Osteoblast (primary cell): ENCODE measurements at regions not wholly inside any gene's neighbourhood (a gene's known extent, or its start where the extent isn't known, plus 50 kb on each side); places are given as distances from the start of the nearest gene placed in this dataset.

Source experiments
- DNase-seq: peaks from one replicate; pipeline ENCODE4 v3.0.0; 2011; ENCODE audit warnings: low spot score, mixed read lengths; ENCODE audit not compliant: insufficient read length; ENCODE audit errors: missing footprints
- H2AFZ ChIP-seq: 2 replicates; pipeline ENCODE4 v1.6.0; 2011; ENCODE audit warnings: mild to moderate bottlenecking, low read length
- H3K27ac ChIP-seq: 2 replicates; pipeline ENCODE4 v1.5.1; 2011; ENCODE audit warnings: mild to moderate bottlenecking, low read depth, low read length, moderate library complexity
- H3K27me3 ChIP-seq: 2 replicates; pipeline ENCODE4 v1.6.0; 2012; ENCODE audit warnings: mild to moderate bottlenecking, control low read depth, inconsistent platforms, low read length, moderate library complexity; ENCODE audit not compliant: insufficient read depth
- H3K36me3 ChIP-seq: 2 replicates; pipeline ENCODE4 v1.5.1; 2011; ENCODE audit warnings: mild to moderate bottlenecking, low read length, control low read depth, moderate library complexity; ENCODE audit not compliant: insufficient read depth
- H3K4me1 ChIP-seq: 2 replicates; pipeline ENCODE4 v1.5.1; 2011; ENCODE audit warnings: mild to moderate bottlenecking, low read length, control low read depth, moderate library complexity; ENCODE audit not compliant: insufficient read depth
- H3K4me2 ChIP-seq: 2 replicates; pipeline ENCODE4 v1.6.0; 2011; ENCODE audit warnings: mild to moderate bottlenecking, low read length; ENCODE audit not compliant: insufficient read depth
- H3K4me3 ChIP-seq: fragments of 200-600 bp; sonication (generic); 3 replicates; pipeline ENCODE4 v1.5.1; 2012; ENCODE audit warnings: mild to moderate bottlenecking, low read length, inconsistent platforms; ENCODE audit not compliant: insufficient read depth
- H3K79me2 ChIP-seq: 2 replicates; pipeline ENCODE4 v1.6.0; 2012; ENCODE audit warnings: mild to moderate bottlenecking, low read length, control low read depth, inconsistent platforms; ENCODE audit not compliant: insufficient read depth
- H3K9me3 ChIP-seq: 2 replicates; pipeline ENCODE4 v1.5.1; 2011; ENCODE audit warnings: low read depth, low read length, control low read depth
- H4K20me1 ChIP-seq: 2 replicates; pipeline ENCODE4 v1.6.0; 2012; ENCODE audit warnings: mild to moderate bottlenecking, low read length, control low read depth; ENCODE audit not compliant: insufficient read depth
- CTCF ChIP-seq: IDR thresholded peaks from 2 replicates; pipeline ENCODE4 v1.5.1; 2011; ENCODE audit warnings: mild to moderate bottlenecking, low read depth, low read length, moderate library complexity; ENCODE audit errors: extremely low read depth

GRCh38 chr14:82595466-82595865 lies 1061.8 kb upstream of the SEL1L start:
- DNase-seq: no peak
- no peak overlapping the region for H3K4me2 ChIP-seq
- no peaks in the 10 kb centered on the region for H4K20me1 ChIP-seq
- no peaks in the 10 kb centered on the region for H3K27me3 ChIP-seq
- H3K36me3 ChIP-seq: no peaks in the 10 kb centered on the region
- H3K27ac ChIP-seq: no peak overlapping the region
- no peak overlapping the region for H2AFZ ChIP-seq
- H3K4me3 ChIP-seq: no peak overlapping the region
- TF ChIP-seq CTCF: no peak
- no peaks in the 10 kb centered on the region for H3K4me1 ChIP-seq
- no peaks in the 10 kb centered on the region for H3K79me2 ChIP-seq
- no peaks in the 10 kb centered on the region for H3K9me3 ChIP-seq

GRCh38 chr14:82602794-82603193 lies 1069.1 kb upstream of the SEL1L start:
- H3K36me3 ChIP-seq: no peaks in the 10 kb centered on the region
- no peak overlapping the region for H3K4me2 ChIP-seq
- no peak overlapping the region for H2AFZ ChIP-seq
- no peaks in the 10 kb centered on the region for H3K79me2 ChIP-seq
- H3K27me3 ChIP-seq: no peaks in the 10 kb centered on the region
- no peaks in the 10 kb centered on the region for H4K20me1 ChIP-seq
- H3K4me3 ChIP-seq: no peak overlapping the region
- no peak overlapping the region for H3K27ac ChIP-seq
- H3K9me3 ChIP-seq: no peaks in the 10 kb centered on the region
- no peak for DNase-seq
- H3K4me1 ChIP-seq: no peaks in the 10 kb centered on the region
- no peak for TF ChIP-seq CTCF

DNA sequence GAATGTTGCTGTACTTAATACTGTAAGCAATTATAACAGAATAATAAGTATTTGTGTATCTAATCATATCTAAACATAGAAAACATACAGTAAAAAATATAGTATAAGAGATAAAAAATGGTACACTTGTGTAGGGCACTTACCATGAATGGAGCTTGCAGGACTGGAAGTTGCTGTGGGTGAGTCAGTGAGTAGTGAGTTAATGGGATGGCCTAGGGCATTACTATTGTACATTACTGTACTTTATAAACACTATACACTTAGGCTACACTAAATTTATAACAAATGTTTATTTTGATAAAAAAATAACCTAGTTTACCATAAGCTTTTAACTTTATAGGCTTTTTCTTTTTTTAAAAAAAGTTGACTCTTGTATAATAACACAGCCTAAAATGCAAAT lies 1071.2 kb upstream of the SEL1L start:
- Histone ChIP-seq H3K79me2 (no peaks in the 10 kb centered on the region), H3K27ac (no peak overlapping the region), H3K27me3 (no peaks in the 10 kb centered on the region), H3K4me3 (no peak overlapping the region), H2AFZ (no peak overlapping the region), H3K36me3 (no peaks in the 10 kb centered on the region), H3K4me1 (no peaks in the 10 kb centered on the region), H3K9me3 (no peaks in the 10 kb centered on the region), H4K20me1 (no peaks in the 10 kb centered on the region), H3K4me2 (no peak overlapping the region)
- no peak for TF ChIP-seq CTCF
- DNase-seq: no peak

- Histone ChIP-seq H3K4me2 (no peak overlapping the region), H3K4me1 (no peaks in the 10 kb centered on the region), H3K79me2 (no peaks in the 10 kb centered on the region), H3K27ac (no peak overlapping the region), H3K36me3 (no peaks in the 10 kb centered on the region), H2AFZ (no peak overlapping the region), H3K9me3 (peaks cover 8% of the 10 kb centered on the region), H3K4me3 (no peak overlapping the region), H4K20me1 (no peaks in the 10 kb centered on the region), H3K27me3 (no peaks in the 10 kb centered on the region)
- TF ChIP-seq CTCF: no peak
- no peak for DNase-seq
These were observed 1088.3 kb upstream of the SEL1L start for GRCh38 chr14:82621881-82622450.
